ENCODE measurements at regions not wholly inside any gene's neighbourhood (a gene's known extent, or its start where the extent isn't known, plus 50 kb on each side); places are given as distances from the start of the nearest gene placed in this dataset.

DNA sequence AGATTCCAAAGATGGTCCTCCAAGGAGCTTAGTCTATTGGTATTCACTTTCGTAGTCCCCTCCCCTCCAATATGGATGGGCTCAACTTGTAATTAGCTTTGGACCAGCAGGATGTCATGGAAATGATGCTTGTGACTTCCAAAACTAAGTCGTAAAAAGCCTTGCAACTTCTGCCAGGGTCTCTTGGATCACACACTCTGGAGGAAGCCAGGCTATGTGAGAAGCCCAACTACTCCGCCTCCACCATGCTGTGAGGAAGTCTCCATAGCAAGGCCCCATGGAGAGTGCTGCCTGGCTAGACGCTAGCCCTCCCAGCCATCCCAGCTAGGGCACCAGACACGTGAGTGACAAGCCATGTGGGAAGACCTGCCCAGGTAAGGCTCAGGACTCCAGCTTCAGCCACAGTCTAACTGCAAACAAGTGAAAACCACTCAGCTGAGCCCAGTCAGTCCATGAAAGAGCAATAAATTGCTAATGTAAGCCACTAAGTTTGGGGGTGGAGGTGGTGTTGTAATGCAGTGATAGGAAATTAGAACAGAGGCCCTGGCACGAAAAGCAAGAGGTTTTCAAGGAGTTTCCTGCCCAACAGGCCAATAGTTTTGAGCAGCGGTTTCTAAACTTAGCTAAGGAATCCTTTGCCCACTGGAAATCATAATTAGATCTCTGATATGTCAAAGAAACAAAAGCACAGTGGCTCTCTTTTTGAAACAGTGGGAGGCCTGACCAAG lies 77.5 kb upstream of the GLI2 start:
- no peak overlapping the region for H3K4me3 ChIP-seq (ENCODE audit: low read depth, low read length, poor library complexity, severe bottlenecking)
- intact Hi-C loops (cut with micrococcal nuclease; ENCODE audit: unreplicated experiment): no loop called here
- POLR2A ChIA-PET (ENCODE audit: low non-redundant PET): no interaction called here
- no peaks in the 10 kb centered on the region for H3K27me3 ChIP-seq (replicated peaks; ENCODE audit: insufficient read depth, low read depth, low read length, poor library complexity)
- no peaks in the 10 kb centered on the region for H3K36me3 ChIP-seq (ENCODE audit: insufficient read depth, low read length, poor library complexity, severe bottlenecking)
- CTCF ChIA-PET: no interaction called here
- no peak for TF ChIP-seq EZH2 (IDR thresholded peaks at IDR 0.05; ENCODE audit: borderline replicate concordance, low read depth, low read length, poor library complexity, severe bottlenecking)
- TF ChIP-seq, protein P1, sequence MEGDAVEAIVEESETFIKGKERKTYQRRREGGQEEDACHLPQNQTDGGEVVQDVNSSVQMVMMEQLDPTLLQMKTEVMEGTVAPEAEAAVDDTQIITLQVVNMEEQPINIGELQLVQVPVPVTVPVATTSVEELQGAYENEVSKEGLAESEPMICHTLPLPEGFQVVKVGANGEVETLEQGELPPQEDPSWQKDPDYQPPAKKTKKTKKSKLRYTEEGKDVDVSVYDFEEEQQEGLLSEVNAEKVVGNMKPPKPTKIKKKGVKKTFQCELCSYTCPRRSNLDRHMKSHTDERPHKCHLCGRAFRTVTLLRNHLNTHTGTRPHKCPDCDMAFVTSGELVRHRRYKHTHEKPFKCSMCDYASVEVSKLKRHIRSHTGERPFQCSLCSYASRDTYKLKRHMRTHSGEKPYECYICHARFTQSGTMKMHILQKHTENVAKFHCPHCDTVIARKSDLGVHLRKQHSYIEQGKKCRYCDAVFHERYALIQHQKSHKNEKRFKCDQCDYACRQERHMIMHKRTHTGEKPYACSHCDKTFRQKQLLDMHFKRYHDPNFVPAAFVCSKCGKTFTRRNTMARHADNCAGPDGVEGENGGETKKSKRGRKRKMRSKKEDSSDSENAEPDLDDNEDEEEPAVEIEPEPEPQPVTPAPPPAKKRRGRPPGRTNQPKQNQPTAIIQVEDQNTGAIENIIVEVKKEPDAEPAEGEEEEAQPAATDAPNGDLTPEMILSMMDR (conservative IDR thresholded peaks at IDR 0.05; ENCODE audit: low read depth, low read length): no peak
- H3K9me3 ChIP-seq (ENCODE audit: low read depth, low read length, poor library complexity, severe bottlenecking): no peaks in the 10 kb centered on the region
- H3K4me1 ChIP-seq (ENCODE audit: insufficient read depth, low read length, poor library complexity, severe bottlenecking): no peaks in the 10 kb centered on the region
- DNase-seq (ENCODE audit: low spot score): no peak
- no TSS peak for BruUV-seq (replicated peaks)
- no peak overlapping the region for H3K27ac ChIP-seq (ENCODE audit: low read depth, low read length, poor library complexity, severe bottlenecking)

DNA sequence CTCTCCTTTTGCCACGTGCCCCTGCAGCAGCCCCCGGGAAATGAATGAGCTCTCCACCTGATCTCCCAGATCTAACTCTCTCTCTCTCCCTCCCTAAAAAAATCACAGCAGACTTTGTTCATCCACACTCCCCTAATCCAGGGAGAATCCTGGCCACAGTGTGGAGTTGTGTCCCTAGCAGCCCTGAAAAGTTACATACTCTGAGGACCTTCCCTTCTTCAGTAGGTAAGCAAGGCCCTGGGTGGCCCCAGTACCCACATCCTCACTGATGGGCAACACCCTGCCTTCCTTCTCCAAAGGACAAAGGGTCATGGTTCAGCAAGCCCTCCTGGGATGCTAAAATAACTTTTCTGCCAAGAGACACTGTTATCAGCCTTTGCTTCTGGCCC lies 76.9 kb upstream of the GLI2 start:
- intact Hi-C loops (cut with micrococcal nuclease; ENCODE audit: unreplicated experiment): no loop called here
- Histone ChIP-seq H3K4me3 (ENCODE audit: low read depth, low read length, poor library complexity, severe bottlenecking) (no peak overlapping the region), H3K4me1 (ENCODE audit: insufficient read depth, low read length, poor library complexity, severe bottlenecking) (no peaks in the 10 kb centered on the region), H3K36me3 (ENCODE audit: insufficient read depth, low read length, poor library complexity, severe bottlenecking) (no peaks in the 10 kb centered on the region), H3K9me3 (ENCODE audit: low read depth, low read length, poor library complexity, severe bottlenecking) (no peaks in the 10 kb centered on the region), H3K27me3 (replicated peaks; ENCODE audit: insufficient read depth, low read depth, low read length, poor library complexity) (no peaks in the 10 kb centered on the region), H3K27ac (ENCODE audit: low read depth, low read length, poor library complexity, severe bottlenecking) (no peak overlapping the region)
- no peak for DNase-seq (ENCODE audit: low spot score)
- no TSS peak for BruUV-seq (replicated peaks)
- ChIA-PET CTCF (no interaction called here), POLR2A (ENCODE audit: low non-redundant PET) (no interaction called here)
- no peak for TF ChIP-seq EZH2 (IDR thresholded peaks at IDR 0.05; ENCODE audit: borderline replicate concordance, low read depth, low read length, poor library complexity, severe bottlenecking)
- TF ChIP-seq, protein P1 (conservative IDR thresholded peaks at IDR 0.05; ENCODE audit: low read depth, low read length): no peak

DNA sequence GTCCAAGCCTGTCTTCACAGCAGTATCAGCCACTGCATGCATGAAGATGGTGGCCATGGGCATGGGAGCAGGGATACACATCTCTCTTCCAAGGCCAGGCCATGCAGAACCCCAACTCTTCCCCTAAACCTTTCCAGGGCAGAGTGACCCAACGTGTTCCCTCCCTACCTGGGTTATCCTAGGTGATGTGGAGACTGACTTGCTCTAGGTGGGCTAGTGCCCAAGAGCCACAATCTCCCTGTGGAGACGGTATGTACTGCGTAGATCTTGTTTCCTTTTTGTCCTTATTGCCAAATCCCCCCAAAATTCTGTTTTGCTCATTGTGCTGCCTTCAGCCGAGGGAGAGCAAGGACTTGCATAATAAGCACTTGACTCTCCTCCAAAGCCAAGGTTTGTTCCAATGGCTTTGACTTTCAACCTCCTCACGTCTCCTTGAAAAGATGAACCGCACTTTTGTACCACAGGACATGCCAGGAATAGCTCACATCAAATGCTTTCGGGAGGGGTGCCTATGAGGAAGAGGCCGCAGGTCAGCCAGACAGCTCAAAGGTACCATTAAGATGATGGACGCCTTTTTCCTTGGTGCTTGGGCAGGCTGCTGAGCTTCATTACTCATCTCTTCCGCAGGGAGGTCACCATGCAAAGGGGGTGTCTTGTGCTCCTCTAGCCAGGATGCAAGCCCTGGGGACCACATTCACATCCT lies 76.2 kb upstream of the GLI2 start:
- ChIA-PET POLR2A (ENCODE audit: low non-redundant PET) (no interaction called here), CTCF (no interaction called here)
- DNase-seq (ENCODE audit: low spot score): no peak
- intact Hi-C loops (cut with micrococcal nuclease; ENCODE audit: unreplicated experiment): no loop called here
- Histone ChIP-seq H3K4me3 (ENCODE audit: low read depth, low read length, poor library complexity, severe bottlenecking) (no peak overlapping the region), H3K9me3 (ENCODE audit: low read depth, low read length, poor library complexity, severe bottlenecking) (peaks cover 3% of the 10 kb centered on the region), H3K27me3 (replicated peaks; ENCODE audit: insufficient read depth, low read depth, low read length, poor library complexity) (no peaks in the 10 kb centered on the region), H3K27ac (ENCODE audit: low read depth, low read length, poor library complexity, severe bottlenecking) (no peak overlapping the region), H3K36me3 (ENCODE audit: insufficient read depth, low read length, poor library complexity, severe bottlenecking) (no peaks in the 10 kb centered on the region), H3K4me1 (ENCODE audit: insufficient read depth, low read length, poor library complexity, severe bottlenecking) (no peaks in the 10 kb centered on the region)
- BruUV-seq (replicated peaks): no TSS peak
- TF ChIP-seq, protein P1 (conservative IDR thresholded peaks at IDR 0.05; ENCODE audit: low read depth, low read length): no peak
